PFSK-1 (cell line): ENCODE measurements at regions not wholly inside any gene's neighbourhood (a gene's known extent, or its start where the extent isn't known, plus 50 kb on each side); places are given as distances from the start of the nearest gene placed in this dataset.

Experiments used
- FOXP2 ChIP-seq: optimal IDR thresholded peaks from 2 replicates; pipeline ENCODE3; 2011; ENCODE audit warnings: borderline replicate concordance, control low read depth, inconsistent platforms; ENCODE audit not compliant: insufficient read depth; ENCODE audit errors: extremely low read length, extremely low read depth
- POLR2AphosphoS5 ChIP-seq: IDR thresholded peaks from 2 replicates; pipeline ENCODE4 v1.6.1; 2012; ENCODE audit warnings: low read depth, mild to moderate bottlenecking, control low read depth, low read length, moderate library complexity
- REST ChIP-seq, 2 experiments: IDR thresholded peaks; 2 replicates each; pipeline versions ENCODE4 v1.6.1 to v1.8.0; 2011 to 2012; ENCODE audit warnings: low read depth in 2 of 2, low read length in 2 of 2, control low read depth in 1 of 2, inconsistent platforms in 1 of 2, mild to moderate bottlenecking in 1 of 2, moderate library complexity in 1 of 2; ENCODE audit not compliant: insufficient read depth in 1 of 2
- SIN3A ChIP-seq: IDR thresholded peaks from 2 replicates; pipeline ENCODE4 v1.6.1; 2012; ENCODE audit warnings: mild to moderate bottlenecking, low read length, moderate library complexity, borderline replicate concordance; ENCODE audit not compliant: insufficient read depth
- TAF1 ChIP-seq: IDR thresholded peaks from 2 replicates; pipeline ENCODE4 v1.6.1; 2012; ENCODE audit warnings: low read length, control low read depth, borderline replicate concordance; ENCODE audit not compliant: insufficient read depth

DNA sequence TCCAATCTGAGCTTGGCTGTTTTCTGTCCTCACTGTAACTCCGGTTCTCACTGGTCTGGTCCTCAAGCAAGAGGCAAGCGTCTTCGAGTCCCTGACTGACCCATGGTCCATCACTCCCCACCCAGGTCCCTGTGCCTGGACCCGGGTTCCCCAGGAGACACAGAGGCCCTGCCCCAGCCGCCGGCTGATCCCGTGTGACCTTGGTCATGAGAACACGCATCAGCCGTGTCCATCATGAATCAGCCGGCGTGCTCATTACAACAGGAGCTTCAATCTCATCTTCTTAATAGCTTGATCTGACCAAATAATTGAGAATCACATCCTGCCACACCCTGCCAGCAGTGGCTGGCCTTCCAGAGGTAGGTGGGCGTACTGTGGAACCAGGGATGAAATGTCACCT is 545.1 kb downstream of the BRD1 start:
- no peak for TF ChIP-seq TAF1
- TF ChIP-seq REST (IDR thresholded peaks at IDR 0.05; ENCODE audit: insufficient read depth in 1 of 2, low read depth in 2 of 2, low read length in 2 of 2), result no peak
- no peak for TF ChIP-seq POLR2AphosphoS5
- no peak for TF ChIP-seq FOXP2
- no peak for TF ChIP-seq SIN3A
